ENCODE measurements at regions not wholly inside any gene's neighbourhood (a gene's known extent, or its start where the extent isn't known, plus 50 kb on each side); places are given as distances from the start of the nearest gene placed in this dataset.

- Histone ChIP-seq H3K36me3 (ENCODE audit: low read depth, low read length) (no peaks in the 10 kb centered on the region), H2AFZ (ENCODE audit: low read length) (no peak overlapping the region), H3K27ac (ENCODE audit: low read length) (no peak overlapping the region), H4K20me1 (ENCODE audit: low read length) (no peaks in the 10 kb centered on the region), H3K9ac (ENCODE audit: low read length) (no peak overlapping the region), H3K4me1 (ENCODE audit: insufficient read depth, low read length) (no peaks in the 10 kb centered on the region), H3K9me2 (replicated peaks; ENCODE audit: low read length) (no peaks in the 10 kb centered on the region), H3K9me3 (ENCODE audit: low read length) (no peaks in the 10 kb centered on the region), H3K27me3 (ENCODE audit: low read length) (no peaks in the 10 kb centered on the region), H3K4me3 (ENCODE audit: low read length) (no peak overlapping the region), H3K79me2 (ENCODE audit: low read length) (no peaks in the 10 kb centered on the region), H3K4me2 (ENCODE audit: low read length) (no peak overlapping the region), H3F3A (ENCODE audit: low read length, unreplicated experiment) (no peaks in the 10 kb centered on the region)
- DNase-seq (no peak), ATAC-seq (no peak)
- TF ChIP-seq CTCF (conservative IDR thresholded peaks at IDR 0.05; ENCODE audit: low read depth, low read length) = no peak
- no peak for TF ChIP-seq EZH2 (IDR thresholded peaks at IDR 0.05; ENCODE audit: low read length, unreplicated experiment)
- TF ChIP-seq EZH2phosphoT487 (IDR thresholded peaks at IDR 0.05; ENCODE audit: borderline replicate concordance, low read length) = no peak
- no TSS peak for BruUV-seq (replicated peaks)
- ChIA-PET CTCF (no interaction called here), POLR2A (ENCODE audit: unreplicated experiment) (no interaction called here)
- intact Hi-C loops (cut with micrococcal nuclease) = no loop called here
These were observed 103.8 kb upstream of the CHORDC1 start for GRCh38 chr11:90326647-90327046.

GRCh38 chr11:90323289-90323688 is 100.4 kb upstream of the CHORDC1 start:
- DNase-seq (no peak), ATAC-seq (no peak)
- no peaks in the 10 kb centered on the region for H3K36me3 ChIP-seq (ENCODE audit: low read depth, low read length)
- ChIA-PET POLR2A (ENCODE audit: unreplicated experiment) (no interaction called here), CTCF (no interaction called here)
- no peak overlapping the region for H3K9ac ChIP-seq (ENCODE audit: low read length)
- H3K4me1 ChIP-seq (ENCODE audit: insufficient read depth, low read length) = no peaks in the 10 kb centered on the region
- intact Hi-C loops (cut with micrococcal nuclease) = no loop called here
- no peak overlapping the region for H2AFZ ChIP-seq (ENCODE audit: low read length)
- H3K27ac ChIP-seq (ENCODE audit: low read length) = no peak overlapping the region
- H3K4me2 ChIP-seq (ENCODE audit: low read length) = no peak overlapping the region
- TF ChIP-seq EZH2 (IDR thresholded peaks at IDR 0.05; ENCODE audit: low read length, unreplicated experiment) = no peak
- TF ChIP-seq CTCF (conservative IDR thresholded peaks at IDR 0.05; ENCODE audit: low read depth, low read length) = no peak
- TF ChIP-seq EZH2phosphoT487 (IDR thresholded peaks at IDR 0.05; ENCODE audit: borderline replicate concordance, low read length) = no peak
- H3F3A ChIP-seq (ENCODE audit: low read length, unreplicated experiment) = no peaks in the 10 kb centered on the region
- H3K9me3 ChIP-seq (ENCODE audit: low read length) = no peaks in the 10 kb centered on the region
- H3K9me2 ChIP-seq (replicated peaks; ENCODE audit: low read length) = no peaks in the 10 kb centered on the region
- H3K79me2 ChIP-seq (ENCODE audit: low read length) = no peaks in the 10 kb centered on the region
- H3K27me3 ChIP-seq (ENCODE audit: low read length) = no peaks in the 10 kb centered on the region
- no TSS peak for BruUV-seq (replicated peaks)
- H3K4me3 ChIP-seq (ENCODE audit: low read length) = no peak overlapping the region
- H4K20me1 ChIP-seq (ENCODE audit: low read length) = no peaks in the 10 kb centered on the region

DNA sequence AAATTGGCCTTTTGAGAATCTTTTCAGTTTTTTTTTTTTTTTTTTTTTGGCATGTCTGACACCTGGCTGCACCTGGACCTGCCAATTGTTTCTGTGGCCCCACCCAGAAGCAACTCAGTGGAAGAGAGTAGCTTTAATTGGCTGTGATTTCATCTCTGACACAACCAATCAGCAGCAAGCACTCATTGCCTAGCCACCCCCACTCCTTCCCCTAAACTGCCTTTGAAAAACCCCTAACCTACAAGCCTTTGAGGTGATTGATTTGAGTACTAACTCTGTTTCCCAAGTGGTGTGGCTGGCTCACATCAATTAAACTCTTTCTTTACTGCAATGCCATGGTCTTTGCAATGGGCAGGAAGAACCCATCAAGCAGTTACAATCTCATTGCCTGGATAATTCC is 98.2 kb upstream of the CHORDC1 start:
- H3K27ac ChIP-seq (ENCODE audit: low read length) = no peak overlapping the region
- H3K9me2 ChIP-seq (replicated peaks; ENCODE audit: low read length) = no peaks in the 10 kb centered on the region
- H3K9ac ChIP-seq (ENCODE audit: low read length) = no peak overlapping the region
- H3K27me3 ChIP-seq (ENCODE audit: low read length) = no peaks in the 10 kb centered on the region
- no peak for ATAC-seq
- TF ChIP-seq EZH2phosphoT487 (IDR thresholded peaks at IDR 0.05; ENCODE audit: borderline replicate concordance, low read length) (no peak), CTCF (conservative IDR thresholded peaks at IDR 0.05; ENCODE audit: low read depth, low read length) (no peak), EZH2 (IDR thresholded peaks at IDR 0.05; ENCODE audit: low read length, unreplicated experiment) (no peak)
- no peak overlapping the region for H3K4me3 ChIP-seq (ENCODE audit: low read length)
- H3K4me2 ChIP-seq (ENCODE audit: low read length) = no peak overlapping the region
- CTCF ChIA-PET = no interaction called here
- no peak overlapping the region for H2AFZ ChIP-seq (ENCODE audit: low read length)
- no peak for DNase-seq
- intact Hi-C loops (cut with micrococcal nuclease) = no loop called here
- no peaks in the 10 kb centered on the region for H3F3A ChIP-seq (ENCODE audit: low read length, unreplicated experiment)
- no peaks in the 10 kb centered on the region for H3K36me3 ChIP-seq (ENCODE audit: low read depth, low read length)
- POLR2A ChIA-PET (ENCODE audit: unreplicated experiment) = no interaction called here
- no peaks in the 10 kb centered on the region for H3K4me1 ChIP-seq (ENCODE audit: insufficient read depth, low read length)
- no TSS peak for BruUV-seq (replicated peaks)
- H4K20me1 ChIP-seq (ENCODE audit: low read length) = no peaks in the 10 kb centered on the region
- H3K9me3 ChIP-seq (ENCODE audit: low read length) = no peaks in the 10 kb centered on the region
- H3K79me2 ChIP-seq (ENCODE audit: low read length) = no peaks in the 10 kb centered on the region
